ENCODE measurements at regions not wholly inside any gene's neighbourhood (a gene's known extent, or its start where the extent isn't known, plus 50 kb on each side); places are given as distances from the start of the nearest gene placed in this dataset.

DNA sequence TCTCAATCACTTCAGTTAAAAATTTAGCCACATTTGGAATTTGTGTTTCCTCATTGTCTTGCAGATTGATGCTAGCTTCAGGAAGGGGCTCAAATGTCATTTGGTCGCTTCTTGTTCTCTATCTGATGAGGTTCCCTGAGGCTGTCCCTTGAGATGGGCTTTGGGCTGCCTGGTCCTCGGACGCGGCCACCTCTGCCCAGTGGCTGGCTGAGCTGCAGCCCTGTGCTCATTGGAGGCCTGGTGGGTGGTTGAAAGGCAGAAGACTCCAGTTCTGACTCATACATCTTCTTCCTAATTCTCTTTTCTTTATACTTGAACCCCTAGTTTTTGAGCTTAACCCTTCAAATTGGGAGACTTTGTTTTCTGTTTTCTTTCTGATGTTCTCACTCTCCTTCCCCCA, 78.8 kb upstream of the NTRK2 start:
- no peak for FAIRE-seq
- TF ChIP-seq, protein P1, sequence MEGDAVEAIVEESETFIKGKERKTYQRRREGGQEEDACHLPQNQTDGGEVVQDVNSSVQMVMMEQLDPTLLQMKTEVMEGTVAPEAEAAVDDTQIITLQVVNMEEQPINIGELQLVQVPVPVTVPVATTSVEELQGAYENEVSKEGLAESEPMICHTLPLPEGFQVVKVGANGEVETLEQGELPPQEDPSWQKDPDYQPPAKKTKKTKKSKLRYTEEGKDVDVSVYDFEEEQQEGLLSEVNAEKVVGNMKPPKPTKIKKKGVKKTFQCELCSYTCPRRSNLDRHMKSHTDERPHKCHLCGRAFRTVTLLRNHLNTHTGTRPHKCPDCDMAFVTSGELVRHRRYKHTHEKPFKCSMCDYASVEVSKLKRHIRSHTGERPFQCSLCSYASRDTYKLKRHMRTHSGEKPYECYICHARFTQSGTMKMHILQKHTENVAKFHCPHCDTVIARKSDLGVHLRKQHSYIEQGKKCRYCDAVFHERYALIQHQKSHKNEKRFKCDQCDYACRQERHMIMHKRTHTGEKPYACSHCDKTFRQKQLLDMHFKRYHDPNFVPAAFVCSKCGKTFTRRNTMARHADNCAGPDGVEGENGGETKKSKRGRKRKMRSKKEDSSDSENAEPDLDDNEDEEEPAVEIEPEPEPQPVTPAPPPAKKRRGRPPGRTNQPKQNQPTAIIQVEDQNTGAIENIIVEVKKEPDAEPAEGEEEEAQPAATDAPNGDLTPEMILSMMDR (IDR thresholded peaks at IDR 0.05; ENCODE audit: insufficient read depth, missing control alignments) = no peak
- no peak for DNase-seq (ENCODE audit: insufficient read length, low spot score)

DNA sequence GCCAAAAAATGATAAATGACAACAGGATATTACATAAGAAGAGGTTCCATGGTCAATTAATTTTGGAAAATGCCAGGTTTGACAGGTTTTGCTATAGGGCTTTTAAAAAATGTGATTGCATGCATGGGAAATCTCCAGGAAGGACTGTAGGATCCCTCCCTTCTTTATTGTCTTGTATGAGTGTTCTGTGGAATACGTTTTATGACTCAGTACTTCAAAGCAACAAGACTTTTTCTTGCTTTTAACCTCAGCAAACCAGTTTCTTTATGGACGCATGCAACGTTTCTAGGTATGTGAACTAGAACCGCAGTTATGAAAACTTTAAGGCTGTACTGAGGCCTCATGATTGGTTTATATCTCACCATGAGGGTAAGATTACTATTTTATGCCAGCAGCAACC, 76.6 kb upstream of the NTRK2 start:
- no peak for DNase-seq (ENCODE audit: insufficient read length, low spot score)
- no peak for FAIRE-seq
- TF ChIP-seq, protein P1 (IDR thresholded peaks at IDR 0.05; ENCODE audit: insufficient read depth, missing control alignments) = no peak

GRCh38 chr9:84593352-84593751, 76.2 kb upstream of the NTRK2 start:
- DNase-seq (ENCODE audit: insufficient read length, low spot score) (no peak), FAIRE-seq (no peak)
- TF ChIP-seq, protein P1 (IDR thresholded peaks at IDR 0.05; ENCODE audit: insufficient read depth, missing control alignments) = no peak

DNA sequence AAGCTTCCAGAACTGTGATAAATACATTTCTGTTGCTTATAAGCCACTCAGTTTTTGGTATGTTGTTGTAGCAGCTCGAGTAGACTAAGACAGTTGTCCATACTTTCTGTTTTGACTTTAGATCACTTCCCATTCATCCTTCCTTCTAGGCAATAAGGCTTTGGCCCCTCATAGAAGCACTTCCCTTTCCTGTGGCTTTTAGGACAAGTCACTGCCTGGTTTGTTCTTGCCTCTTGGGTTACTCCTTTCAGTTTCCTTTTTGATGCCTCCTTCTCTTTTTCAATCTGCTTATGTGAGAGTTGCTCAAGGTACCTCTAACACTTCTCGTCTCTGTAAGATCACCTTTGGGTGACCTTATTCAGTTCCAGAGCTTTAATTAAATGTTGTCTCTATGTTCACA, 72.4 kb upstream of the NTRK2 start:
- FAIRE-seq (no peak), DNase-seq (ENCODE audit: insufficient read length, low spot score) (no peak)
- TF ChIP-seq, protein P1 (IDR thresholded peaks at IDR 0.05; ENCODE audit: insufficient read depth, missing control alignments) = no peak

DNA sequence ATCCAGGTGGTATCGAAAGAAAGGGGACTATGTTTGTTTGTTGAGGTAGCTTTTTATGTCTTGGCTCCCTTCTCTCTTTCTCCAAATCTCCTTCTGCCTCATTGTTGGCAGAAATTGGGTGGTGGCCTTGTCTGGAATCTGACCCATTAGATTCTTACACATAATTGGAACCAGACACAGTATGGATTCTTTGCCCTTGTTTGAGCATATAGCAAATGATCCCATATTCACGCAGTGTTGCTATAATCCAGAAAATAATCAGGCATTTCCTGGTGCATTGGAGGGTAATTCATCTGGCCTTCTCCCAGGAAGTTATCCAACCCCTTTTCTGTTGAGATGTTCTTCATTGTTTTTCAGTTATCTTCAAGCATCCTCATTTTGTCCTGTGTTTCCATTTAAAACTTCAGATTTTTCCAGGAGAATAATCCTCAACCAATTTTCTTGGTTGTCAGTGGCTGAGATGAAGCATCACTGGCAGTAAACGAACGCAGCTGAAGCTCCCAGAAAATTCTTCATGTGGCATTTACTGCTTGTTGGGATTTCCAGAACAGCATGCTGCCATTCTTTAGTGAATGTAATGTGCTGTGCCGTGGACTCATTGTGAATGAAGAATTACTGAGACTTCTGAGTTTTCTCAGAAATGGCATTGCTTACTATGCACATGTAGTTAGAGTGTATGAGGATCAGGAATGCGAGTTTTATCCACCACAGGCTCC, 70.5 kb upstream of the NTRK2 start:
- DNase-seq (ENCODE audit: insufficient read length, low spot score) (no peak), FAIRE-seq (no peak)
- TF ChIP-seq, protein P1 (IDR thresholded peaks at IDR 0.05; ENCODE audit: insufficient read depth, missing control alignments) = no peak

DNA sequence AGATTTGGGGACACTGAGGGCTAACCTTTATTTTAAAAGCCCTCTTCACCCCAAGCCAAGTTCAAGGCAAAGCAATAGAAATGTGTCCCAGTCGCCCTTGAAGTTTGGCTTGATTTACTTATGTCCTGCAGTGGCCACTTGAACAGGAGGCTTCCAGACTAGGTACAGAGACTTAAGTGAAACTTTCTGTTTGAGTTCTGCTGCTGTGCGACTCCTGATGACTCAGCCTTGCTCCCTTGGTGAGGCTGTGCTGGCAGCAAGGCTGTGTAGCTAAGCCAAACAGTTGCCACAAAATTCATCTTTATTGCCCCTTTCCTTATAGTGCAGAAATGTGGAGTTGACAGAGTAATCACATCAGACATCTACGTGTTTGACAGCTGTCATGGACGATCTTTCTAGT, 68.8 kb upstream of the NTRK2 start:
- TF ChIP-seq, protein P1 (IDR thresholded peaks at IDR 0.05; ENCODE audit: insufficient read depth, missing control alignments) = no peak
- no peak for DNase-seq (ENCODE audit: insufficient read length, low spot score)
- no peak for FAIRE-seq

DNA sequence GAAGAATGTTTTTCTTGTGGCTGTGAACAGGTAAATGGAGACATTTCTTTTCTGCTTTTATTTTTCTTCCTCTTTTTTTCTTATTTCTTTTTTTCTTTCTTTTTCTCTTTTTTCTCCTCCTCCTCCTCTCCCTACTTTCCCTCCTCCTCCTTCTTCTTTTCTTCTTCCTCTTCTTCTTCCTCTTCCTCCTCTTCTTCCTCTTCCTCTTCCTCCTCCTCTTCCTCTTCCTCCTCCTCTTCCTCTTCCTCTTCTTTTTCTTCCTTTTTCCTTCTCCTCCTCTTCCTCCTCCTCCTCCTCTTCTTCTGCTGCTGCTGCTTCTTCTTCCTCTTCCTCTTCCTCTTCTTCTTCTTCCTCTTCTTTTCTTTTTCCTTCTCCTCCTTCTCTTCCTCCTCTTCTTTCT, 65.3 kb upstream of the NTRK2 start:
- FAIRE-seq (no peak), DNase-seq (ENCODE audit: insufficient read length, low spot score) (no peak)
- TF ChIP-seq, protein P1 (IDR thresholded peaks at IDR 0.05; ENCODE audit: insufficient read depth, missing control alignments) = no peak
